ENCODE measurements at regions not wholly inside any gene's neighbourhood (a gene's known extent, or its start where the extent isn't known, plus 50 kb on each side); places are given as distances from the start of the nearest gene placed in this dataset.

GRCh38 chrX:69236641-69237040 is 71.4 kb upstream of the PJA1 start:
- no peak for DNase-seq (ENCODE audit: extremely low read depth, low read depth)

DNA sequence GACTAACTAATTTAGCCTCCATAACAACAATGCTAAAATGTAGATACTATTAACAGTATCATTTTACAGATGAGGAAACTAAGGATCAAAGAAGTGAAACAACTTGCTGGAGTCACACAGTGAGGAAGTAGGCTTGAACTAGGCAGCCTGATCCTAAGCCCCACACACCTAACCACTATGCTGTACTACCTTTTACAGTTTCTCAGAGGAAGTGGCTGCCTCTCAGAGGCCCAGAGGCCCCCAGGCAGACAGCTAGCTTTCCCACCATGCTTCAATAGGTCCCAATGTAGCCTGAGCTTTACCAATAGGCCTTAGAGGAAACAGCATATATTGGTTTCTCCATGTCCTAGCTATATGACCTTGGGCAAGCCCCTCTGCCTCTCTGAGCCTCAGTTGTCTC is 69.4 kb upstream of the PJA1 start:
- DNase-seq (ENCODE audit: extremely low read depth, low read depth), result no peak

DNA sequence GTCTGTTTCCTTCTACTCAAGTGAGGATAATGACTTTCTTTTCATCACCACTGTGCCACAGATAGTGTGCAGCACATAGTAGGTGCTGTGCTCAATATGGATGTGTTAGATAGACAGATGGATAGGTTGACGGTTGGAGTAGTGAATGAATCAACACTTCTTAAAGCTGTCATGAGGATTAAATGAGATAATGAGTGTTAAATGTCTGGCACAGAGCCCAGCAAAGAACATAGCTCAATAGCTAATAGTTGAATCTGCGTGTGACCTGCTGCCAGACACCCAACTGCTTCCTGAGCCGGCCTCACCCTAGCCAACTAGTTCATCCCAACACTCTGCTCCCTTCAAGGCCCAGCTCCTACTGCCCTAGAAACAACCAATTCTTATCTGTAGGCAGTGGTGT is 67.7 kb upstream of the PJA1 start:
- no peak for DNase-seq (ENCODE audit: extremely low read depth, low read depth)

- no peak for DNase-seq (ENCODE audit: extremely low read depth, low read depth)
Measured at GRCh38 chrX:69231903-69232302, 66.7 kb upstream of the PJA1 start.

- no peak for DNase-seq (ENCODE audit: extremely low read depth, low read depth)
Measured at GRCh38 chrX:69229436-69229835, 64.2 kb upstream of the PJA1 start.

DNA sequence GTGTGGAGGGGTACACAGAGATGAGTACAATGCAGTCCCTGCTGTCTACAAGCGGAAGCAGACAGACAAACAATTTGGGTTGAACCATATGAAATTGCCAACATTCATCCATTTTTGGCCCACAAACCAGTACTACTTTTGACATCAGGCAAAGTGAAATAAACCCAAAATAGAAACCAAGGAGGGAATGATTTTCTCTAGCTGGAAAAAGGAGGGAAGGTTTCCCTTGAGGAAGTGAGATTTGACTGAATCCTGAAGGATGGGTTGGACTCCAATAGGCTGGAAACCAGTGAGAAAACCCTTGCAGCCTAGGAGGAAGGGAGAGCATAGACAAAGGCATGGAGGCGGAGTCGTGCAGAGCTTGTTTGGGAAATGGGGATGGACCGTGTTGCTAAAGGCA is 63.5 kb upstream of the PJA1 start:
- DNase-seq (ENCODE audit: extremely low read depth, low read depth), result no peak

DNA sequence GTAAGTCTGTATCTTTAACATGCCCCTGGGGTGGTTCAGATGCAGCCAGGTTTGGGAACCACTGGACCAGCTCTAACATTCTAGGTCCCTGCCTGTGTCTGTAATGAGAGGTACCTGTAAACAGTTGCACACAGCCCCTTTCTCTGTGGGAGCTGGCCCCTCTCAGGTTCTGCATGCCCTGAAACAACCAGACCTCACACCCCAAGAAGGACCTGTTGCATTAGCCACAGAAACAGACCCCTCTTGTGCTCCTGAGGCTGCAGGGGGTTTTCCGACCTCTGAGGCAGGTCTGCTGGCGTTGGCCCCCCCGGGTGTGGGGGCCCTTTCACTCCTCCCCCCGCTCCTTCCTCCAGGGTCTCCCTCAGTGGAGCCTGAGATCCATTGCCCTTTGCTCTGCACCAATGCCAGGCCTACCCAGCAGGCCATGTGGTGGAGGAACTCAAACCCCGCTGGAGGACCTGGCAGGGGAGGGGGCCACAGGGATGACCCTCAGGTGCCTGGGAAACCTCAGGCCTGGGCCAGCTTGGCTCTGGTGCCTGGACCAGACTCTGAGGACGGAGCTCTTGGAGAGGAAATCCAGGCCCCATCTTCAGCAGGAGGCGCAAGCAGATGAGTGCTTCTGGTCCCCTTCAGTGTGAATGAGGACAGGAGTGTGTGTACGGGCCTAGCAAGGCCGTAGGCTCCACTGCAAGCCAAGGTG is 61.4 kb upstream of the PJA1 start:
- DNase-seq (ENCODE audit: extremely low read depth, low read depth), result no peak

GRCh38 chrX:69222103-69223090 is 57.1 kb upstream of the PJA1 start:
- DNase-seq (ENCODE audit: extremely low read depth, low read depth), result peak; percentile 65

DNA sequence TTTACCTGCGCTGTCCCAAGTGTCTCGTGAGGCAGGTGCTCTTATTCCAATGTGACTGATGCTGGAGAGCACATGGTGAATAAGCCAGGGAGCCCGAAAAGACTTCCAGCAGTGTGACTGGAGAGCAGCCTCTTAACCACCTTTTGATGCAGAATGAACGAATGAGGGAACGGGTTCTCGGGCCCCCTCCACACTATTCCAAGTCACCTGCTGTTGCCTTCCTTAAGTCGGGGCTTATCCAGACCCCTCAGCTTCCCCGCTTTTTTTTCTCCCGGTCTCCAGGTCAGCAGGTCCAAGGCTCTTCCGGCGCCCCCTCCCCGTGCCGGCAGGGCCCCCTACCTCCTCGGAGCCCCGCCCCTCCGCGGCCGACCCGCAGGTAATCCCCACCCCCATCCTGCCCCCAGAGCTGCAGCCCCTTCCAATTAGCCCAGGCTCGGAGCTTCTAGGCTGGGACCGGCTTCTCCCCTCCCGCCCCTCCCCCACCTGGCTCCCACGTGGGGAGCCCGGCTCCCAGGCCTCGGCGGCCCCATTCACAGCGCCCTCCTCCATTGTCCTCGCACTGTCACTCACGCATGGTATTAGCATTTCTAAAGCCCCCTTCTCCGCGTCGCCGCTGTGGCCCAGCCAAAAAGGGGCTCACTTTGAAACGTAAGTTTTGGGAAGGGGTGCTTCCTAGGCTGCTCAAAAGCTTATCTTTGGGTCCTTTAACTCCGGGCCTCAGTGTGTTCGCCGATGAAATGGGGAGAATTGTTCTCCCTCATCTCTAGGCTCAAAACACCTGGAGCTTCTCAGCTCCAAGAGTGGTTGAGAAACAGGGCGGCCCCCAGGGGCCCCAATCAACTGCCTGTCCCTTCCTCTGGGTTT is 56.2 kb upstream of the PJA1 start:
- DNase-seq (ENCODE audit: extremely low read depth, low read depth), result no peak

DNA sequence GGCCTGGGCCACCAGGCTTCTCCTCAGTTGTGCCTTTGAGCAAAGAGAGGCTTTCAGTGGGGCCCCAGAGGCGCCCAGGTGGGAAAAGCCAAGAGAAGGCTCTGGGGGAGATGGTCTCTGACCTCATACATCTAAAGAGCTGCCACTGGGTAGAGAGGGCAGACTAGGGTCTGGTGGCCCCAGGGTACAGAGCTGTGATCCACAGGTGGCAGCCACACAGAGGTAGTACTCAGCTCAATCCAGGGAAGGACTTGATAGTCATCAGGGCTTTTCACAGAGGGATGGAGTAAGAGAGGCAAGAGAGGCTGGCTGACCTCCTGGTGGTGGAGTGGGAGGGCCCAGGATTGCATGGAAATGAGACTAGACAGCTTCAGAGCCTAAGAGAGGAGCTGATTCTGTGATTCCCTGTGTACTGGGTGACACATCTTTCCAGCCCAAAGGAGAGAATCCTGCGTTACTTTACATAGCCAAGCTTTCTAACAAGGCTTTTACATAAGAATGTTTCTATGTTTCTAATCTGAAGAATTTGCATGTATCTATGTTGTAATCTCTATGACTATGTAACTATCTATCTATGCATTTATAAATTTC is 53.2 kb upstream of the PJA1 start:
- no peak for DNase-seq (ENCODE audit: extremely low read depth, low read depth)

DNA sequence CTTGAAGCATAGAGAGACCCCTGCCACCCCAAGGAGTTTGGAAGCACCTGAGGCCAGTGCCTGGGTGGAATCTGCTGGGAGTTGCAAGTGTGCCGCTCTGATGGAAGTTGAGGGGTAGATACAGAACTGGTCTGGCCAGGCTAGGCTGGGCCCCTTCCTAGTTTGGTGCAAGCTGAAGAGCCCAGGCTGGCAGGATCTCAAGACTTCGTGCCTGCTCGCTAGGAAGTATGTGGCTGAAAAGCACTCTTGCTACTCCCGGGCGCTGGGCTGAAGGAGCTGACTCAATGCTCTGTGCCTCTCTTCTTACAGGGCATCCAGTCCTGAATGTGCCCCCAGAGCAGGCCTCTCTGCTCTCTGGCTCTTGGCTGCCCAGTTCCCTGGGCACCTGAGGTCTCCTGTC is 51.7 kb upstream of the PJA1 start:
- DNase-seq (ENCODE audit: extremely low read depth, low read depth), result no peak

GRCh38 chrX:69216446-69216845 is 51.2 kb upstream of the PJA1 start:
- DNase-seq (ENCODE audit: extremely low read depth, low read depth), result no peak

GRCh38 chrX:69215161-69215875 is 50.1 kb upstream of the PJA1 start:
- no peak for DNase-seq (ENCODE audit: extremely low read depth, low read depth)
